GM12873 (cell line): ENCODE measurements at regions not wholly inside any gene's neighbourhood (a gene's known extent, or its start where the extent isn't known, plus 50 kb on each side); places are given as distances from the start of the nearest gene placed in this dataset.

Experiments
- TF ChIP-seq, protein P1 (sequence below): IDR thresholded peaks from 2 replicates; pipeline ENCODE4 v1.5.1; 2012; ENCODE audit warnings: low read depth, mild to moderate bottlenecking, moderate library complexity, low read length, control low read depth; ENCODE audit not compliant: insufficient read depth; ENCODE audit errors: missing control alignments

- TF ChIP-seq, protein P1, sequence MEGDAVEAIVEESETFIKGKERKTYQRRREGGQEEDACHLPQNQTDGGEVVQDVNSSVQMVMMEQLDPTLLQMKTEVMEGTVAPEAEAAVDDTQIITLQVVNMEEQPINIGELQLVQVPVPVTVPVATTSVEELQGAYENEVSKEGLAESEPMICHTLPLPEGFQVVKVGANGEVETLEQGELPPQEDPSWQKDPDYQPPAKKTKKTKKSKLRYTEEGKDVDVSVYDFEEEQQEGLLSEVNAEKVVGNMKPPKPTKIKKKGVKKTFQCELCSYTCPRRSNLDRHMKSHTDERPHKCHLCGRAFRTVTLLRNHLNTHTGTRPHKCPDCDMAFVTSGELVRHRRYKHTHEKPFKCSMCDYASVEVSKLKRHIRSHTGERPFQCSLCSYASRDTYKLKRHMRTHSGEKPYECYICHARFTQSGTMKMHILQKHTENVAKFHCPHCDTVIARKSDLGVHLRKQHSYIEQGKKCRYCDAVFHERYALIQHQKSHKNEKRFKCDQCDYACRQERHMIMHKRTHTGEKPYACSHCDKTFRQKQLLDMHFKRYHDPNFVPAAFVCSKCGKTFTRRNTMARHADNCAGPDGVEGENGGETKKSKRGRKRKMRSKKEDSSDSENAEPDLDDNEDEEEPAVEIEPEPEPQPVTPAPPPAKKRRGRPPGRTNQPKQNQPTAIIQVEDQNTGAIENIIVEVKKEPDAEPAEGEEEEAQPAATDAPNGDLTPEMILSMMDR: no peak
Observed at GRCh38 chr2:147713349-147713748, 131.5 kb upstream of the ACVR2A start.

DNA sequence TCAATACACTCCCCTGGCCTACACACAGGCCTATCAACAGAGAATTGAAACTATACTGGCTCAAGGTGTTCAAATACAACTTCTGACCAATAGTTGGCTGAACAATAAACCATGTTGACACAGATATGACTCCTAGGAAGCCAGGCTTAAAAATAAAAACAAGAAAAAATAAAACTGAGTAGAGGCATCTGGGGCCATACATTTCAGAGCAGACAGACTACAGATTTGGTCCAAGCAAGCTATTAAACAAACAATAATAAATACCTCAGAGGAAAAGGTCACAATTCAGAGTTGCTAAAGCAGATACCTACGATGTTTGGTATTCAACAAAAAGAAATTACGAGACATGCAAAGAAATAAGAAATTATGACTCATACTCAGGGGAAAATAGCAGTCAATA, 132.8 kb upstream of the ACVR2A start:
- TF ChIP-seq, protein P1: no peak

DNA sequence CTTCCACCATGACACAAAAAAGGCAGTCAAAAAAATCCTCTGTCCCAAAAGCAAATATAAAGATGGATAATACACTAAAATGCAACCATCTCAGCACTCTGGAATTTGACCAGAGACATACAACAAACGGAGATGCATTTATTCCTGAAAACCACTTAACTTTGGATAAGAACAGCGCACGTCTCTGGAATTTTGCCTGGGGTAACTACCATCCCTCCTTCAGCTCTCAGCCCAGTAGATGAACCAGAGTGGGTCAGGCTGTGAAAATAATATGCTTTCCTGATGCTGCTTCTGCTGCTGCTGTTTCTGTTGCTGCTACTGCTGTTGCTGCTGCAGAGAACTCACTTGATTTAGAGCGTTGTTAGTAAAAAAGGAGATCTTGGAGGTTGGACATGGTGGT, 133.8 kb upstream of the ACVR2A start:
- TF ChIP-seq, protein P1: no peak

DNA sequence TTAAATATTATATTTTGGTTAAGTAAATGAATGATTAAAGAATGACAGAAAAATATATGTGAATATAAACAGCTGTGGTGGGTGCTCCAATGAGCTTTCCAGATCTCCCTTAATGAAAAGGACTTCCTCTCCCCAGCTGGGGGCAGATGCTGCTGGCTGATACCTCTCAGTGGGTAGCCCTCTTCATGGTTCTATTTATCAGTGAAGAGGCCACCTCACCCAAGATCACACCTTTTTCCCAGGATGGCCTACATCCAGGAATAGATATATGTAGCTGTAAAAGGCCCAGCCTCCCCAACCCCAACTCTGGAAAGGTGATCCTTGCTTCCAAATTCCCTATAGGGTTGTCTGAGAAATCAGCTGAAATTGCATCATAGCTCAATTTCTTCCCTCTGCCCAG, 135.2 kb upstream of the ACVR2A start:
- TF ChIP-seq, protein P1: no peak

- TF ChIP-seq, protein P1: no peak
Observed at GRCh38 chr2:147703171-147703570, 141.7 kb upstream of the ACVR2A start.

DNA sequence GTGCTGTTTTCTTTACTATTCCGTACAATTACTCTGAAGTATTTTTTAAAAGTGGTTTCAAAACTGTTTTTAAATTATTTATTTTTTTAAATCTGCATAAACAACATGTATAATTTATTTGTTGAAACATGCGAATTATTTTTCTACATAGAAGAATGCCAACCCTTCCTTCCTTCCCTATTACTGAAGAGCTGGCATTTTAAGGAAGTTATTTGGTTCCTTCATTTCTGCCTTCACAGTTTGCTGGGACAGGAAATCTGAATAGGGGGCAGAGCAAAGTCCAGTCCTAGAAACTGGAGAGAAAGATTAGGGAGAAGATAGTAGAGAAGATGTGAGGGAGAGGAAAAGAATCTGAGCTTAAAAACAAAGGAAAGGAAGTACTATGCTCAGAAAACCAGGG, 146.7 kb upstream of the ACVR2A start:
- TF ChIP-seq, protein P1: no peak

GRCh38 chr2:147696426-147696825, 148.4 kb upstream of the ACVR2A start:
- TF ChIP-seq, protein P1: no peak
